ENCODE measurements at regions not wholly inside any gene's neighbourhood (a gene's known extent, or its start where the extent isn't known, plus 50 kb on each side); places are given as distances from the start of the nearest gene placed in this dataset.
"Not testable (repeated sequence)": the region's sequence is repeated elsewhere in the genome, so short reads cannot be mapped to it uniquely, and the experiment has no call there.

DNA sequence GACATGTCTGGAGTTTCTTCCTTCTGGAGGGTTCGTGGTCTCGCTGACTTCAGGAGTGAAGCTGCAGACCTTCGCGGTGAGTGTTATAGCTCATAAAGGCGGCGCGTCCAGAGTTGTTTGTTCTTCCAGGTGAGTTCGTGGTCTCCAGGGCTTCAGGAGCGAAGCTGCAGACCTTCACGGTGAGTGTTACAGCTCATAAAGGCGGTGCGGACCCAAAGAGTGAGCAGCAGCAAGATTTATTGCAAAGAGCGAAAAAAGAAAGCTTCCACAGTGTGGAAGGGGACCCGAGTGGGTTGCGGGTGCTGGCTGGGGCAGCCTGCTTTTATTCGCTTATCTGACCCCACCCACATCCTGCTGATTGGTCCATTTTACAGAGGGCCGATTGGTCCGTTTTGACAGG, 784.2 kb upstream of the FBXO33 start:
- not testable (repeated sequence) for DNase-seq (ENCODE audit: low read depth in 4 of 4, low spot score in 3 of 4)

DNA sequence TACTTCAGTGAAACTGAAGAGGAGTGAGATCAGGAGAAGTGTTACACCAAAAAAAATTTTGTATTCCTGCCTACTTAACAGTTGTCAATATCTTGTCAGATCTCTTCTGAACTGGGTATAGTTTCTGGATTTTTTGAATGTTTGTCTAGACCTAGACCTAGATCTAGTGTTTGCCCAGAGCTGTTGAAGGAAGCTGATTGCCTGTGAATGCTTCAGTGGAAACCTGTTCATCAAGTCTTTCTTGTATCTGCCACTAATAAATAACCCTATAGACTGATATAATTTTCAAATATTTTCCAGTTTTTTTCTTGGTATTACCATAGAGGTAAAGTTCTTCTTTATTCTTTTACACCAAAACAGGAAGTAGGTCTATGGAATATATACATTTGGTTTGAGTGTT, 781.5 kb upstream of the FBXO33 start:
- no peak for DNase-seq (ENCODE audit: low read depth in 4 of 4, low spot score in 3 of 4)

- DNase-seq (ENCODE audit: low read depth in 4 of 4, low spot score in 3 of 4) = no peak
These were observed 772.4 kb upstream of the FBXO33 start for GRCh38 chr14:40204441-40205175.

- DNase-seq (ENCODE audit: low read depth in 4 of 4, low spot score in 3 of 4) = no peak
These were observed 766.9 kb upstream of the FBXO33 start for GRCh38 chr14:40199101-40199500.

DNA sequence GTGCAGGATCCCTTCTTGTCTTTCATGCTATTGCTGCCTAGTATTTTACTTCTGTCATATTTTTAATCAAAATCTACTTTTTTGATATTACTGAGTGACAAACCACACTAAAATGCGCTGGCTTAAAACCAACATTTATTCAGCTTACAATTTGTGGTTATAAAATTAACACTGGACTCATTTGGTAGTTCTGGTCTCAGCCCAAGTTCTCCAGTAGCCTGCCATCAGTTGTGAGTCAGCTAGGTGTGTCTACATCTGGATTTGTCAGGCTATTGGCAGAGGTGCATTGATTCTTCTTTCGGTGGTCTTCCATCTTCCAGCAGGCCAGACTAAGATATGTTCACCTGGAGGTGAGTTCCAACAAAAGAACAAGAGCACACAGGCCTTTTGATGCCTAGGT, 765.1 kb upstream of the FBXO33 start:
- DNase-seq (ENCODE audit: low read depth in 4 of 4, low spot score in 3 of 4) = no peak

- no peak for DNase-seq (ENCODE audit: low read depth in 4 of 4, low spot score in 3 of 4)
These were observed 755.8 kb upstream of the FBXO33 start for GRCh38 chr14:40188006-40188405.

DNA sequence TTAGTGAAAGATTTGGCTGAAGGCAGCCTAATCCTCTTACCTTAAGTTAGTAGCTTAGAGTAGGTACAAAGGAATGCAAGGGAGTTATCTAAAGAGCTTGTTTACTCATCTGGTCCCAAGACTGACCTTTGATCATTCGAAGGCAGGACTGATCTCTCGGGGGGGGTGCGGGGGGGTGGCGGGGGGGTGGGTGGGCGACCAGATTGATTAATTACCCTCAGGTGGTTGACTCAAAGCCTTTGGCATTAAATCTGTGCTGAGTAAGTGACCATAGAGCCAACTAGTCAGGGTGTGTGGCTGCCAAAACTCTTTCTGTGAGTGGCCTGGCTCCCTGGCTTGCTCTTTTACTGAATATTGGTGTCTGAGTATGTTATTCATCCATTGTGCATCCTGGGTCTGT, 731.9 kb upstream of the FBXO33 start:
- no peak for DNase-seq (ENCODE audit: low read depth in 4 of 4, low spot score in 3 of 4)

GRCh38 chr14:40139657-40140056, 707.4 kb upstream of the FBXO33 start:
- DNase-seq (ENCODE audit: low read depth in 4 of 4, low spot score in 3 of 4) = no peak

- no peak for DNase-seq (ENCODE audit: low read depth in 4 of 4, low spot score in 3 of 4)
These were observed 701.2 kb upstream of the FBXO33 start for GRCh38 chr14:40133463-40133862.

- DNase-seq (ENCODE audit: low read depth in 4 of 4, low spot score in 3 of 4) = no peak
These were observed 696.9 kb upstream of the FBXO33 start for GRCh38 chr14:40129159-40129558.

GRCh38 chr14:40123816-40124215, 691.6 kb upstream of the FBXO33 start:
- DNase-seq (ENCODE audit: low read depth in 4 of 4, low spot score in 3 of 4) = no peak

GRCh38 chr14:40122968-40123648, 690.9 kb upstream of the FBXO33 start:
- DNase-seq (ENCODE audit: low read depth in 4 of 4, low spot score in 3 of 4) = no peak

- no peak for DNase-seq (ENCODE audit: low read depth in 4 of 4, low spot score in 3 of 4)
These were observed 687.5 kb upstream of the FBXO33 start for GRCh38 chr14:40119765-40120164.

- no peak for DNase-seq (ENCODE audit: low read depth in 4 of 4, low spot score in 3 of 4)
These were observed 687.1 kb upstream of the FBXO33 start for GRCh38 chr14:40119321-40119720.

DNA sequence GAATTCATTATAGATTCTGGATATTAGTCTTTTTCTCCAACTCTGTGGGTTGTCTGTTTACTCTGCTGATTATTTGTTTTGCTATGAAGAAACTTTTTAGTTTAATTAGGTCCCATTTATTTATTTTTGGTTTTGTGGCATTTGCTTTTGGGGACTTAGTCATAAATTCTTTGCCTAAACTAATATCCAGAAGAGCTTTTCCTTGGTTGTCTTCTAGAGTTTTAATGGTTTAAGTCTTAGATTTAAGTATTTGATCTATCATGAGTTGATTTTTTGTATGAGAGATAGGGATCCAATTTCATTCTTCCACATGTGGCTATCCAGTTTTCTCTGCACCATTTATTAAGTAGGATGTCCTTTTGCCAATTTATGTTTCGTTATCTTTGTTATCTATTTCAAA, 683.4 kb upstream of the FBXO33 start:
- DNase-seq (ENCODE audit: low read depth in 4 of 4, low spot score in 3 of 4) = no peak

DNA sequence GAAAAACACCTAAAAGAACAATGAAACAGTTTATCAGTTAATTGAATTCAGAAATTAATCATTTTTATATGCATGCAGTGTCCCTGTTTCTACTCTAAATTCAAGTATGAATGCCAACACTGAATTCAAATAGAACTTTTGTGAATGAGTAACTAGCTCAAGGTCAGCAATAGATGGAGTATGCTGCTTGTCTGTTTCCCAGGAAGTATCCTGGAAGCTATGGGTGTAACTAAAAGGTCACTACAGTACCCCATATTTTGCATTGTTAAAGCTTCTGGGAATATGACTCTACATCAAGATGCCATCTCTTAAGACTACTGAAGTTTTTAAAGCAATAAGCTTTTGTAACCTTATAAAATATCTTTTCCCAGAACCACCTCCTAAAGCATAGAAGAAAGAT, 681.4 kb upstream of the FBXO33 start:
- DNase-seq (ENCODE audit: low read depth in 4 of 4, low spot score in 3 of 4) = no peak

DNA sequence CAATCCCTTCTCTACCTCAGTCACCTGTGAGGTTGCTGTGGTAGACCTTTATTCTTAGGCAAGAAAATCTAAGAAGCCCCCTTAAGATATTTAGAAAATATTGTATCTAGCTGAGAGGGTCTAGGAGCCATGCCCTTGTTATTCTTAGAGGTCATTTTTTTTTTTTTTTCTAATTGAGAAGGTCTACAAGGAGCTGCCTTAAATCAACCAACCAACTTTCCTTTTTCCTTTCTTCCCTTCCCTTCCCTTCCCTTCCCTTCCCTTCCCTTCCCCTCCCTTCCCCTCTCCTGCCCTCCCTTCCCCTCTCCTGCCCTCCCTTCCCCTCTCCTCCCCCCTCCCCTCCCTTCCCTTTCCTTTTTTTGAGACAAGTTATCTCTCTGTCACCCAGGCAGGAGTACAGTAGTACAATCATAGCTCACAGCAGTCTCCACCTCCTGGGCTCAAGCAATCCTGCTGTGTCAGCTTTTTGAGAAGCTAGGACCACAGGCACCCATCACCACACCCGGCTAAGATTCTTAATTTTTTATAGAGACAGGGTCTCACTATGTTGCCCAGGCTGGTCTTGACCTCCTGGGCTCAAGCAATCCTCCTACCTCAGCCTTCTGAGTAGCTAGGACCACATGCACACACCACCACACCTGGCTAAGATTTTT, 668.4 kb upstream of the FBXO33 start:
- DNase-seq (ENCODE audit: low read depth in 4 of 4, low spot score in 3 of 4) = no peak

DNA sequence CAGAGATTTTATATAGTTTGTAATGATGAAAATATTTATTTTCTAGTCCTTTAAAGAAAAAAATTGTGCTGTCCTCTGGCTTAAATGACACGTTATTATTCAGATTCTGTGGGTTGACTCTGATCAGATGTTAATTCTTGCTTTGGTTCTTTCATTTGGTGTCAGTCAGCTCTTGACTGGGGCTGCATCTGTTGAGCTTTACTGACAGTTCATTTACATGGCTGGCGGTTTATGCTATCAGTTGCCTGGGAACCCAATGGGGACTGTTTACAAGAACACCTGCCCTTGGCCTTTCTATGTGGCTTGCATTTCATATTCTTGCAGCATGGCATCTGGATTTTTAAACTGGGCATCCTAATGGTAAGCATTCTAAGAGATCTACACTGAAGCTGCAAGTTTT, 667.1 kb upstream of the FBXO33 start:
- DNase-seq (ENCODE audit: low read depth in 4 of 4, low spot score in 3 of 4) = no peak

DNA sequence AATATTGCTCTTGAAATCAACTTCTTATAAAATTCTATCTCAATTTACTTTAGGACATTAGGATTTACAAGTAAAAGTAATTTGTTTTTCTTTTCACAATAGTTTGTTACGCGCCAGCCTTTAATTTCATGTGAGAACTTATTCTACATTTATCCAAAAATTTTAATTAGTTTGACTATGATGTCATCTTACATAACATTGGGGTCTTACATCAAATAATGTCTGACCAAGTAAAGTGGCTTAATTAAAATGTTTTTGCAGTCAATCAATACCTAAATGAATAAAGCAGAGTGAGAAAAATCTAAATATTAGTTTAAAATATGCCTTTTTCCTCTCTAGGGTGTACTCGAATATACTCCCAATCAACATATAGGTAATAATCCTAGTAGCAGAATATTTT, 666.2 kb upstream of the FBXO33 start:
- DNase-seq (ENCODE audit: low read depth in 4 of 4, low spot score in 3 of 4) = no peak

GRCh38 chr14:40096968-40097367, 664.7 kb upstream of the FBXO33 start:
- no peak for DNase-seq (ENCODE audit: low read depth in 4 of 4, low spot score in 3 of 4)

DNA sequence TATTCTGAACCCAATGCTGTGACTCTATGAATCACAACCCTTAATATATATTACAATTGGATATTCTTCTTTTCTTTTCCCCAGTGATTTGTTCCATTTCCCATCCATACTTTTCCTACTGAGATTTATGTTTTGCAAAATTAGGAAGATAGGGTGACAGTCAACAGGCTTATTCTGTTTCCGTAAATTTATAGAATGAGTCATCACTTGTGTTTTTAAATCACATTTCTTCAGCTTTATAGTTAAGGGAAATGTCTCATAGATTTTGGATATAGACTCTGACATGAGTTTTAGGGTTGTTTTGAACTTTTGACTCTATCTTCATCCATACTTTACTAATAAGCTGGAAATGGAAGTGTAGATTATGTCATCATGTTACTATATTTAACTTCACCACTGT, 661.6 kb upstream of the FBXO33 start:
- no peak for DNase-seq (ENCODE audit: low read depth in 4 of 4, low spot score in 3 of 4)

GRCh38 chr14:40074169-40074568, 641.9 kb upstream of the FBXO33 start:
- DNase-seq (ENCODE audit: low read depth in 4 of 4, low spot score in 3 of 4) = no peak
